Activated naive CD4-positive, alpha-beta T cell treated with anti-CD3 and anti-CD28 coated beads, Interleukin-2, amount 50 U/mL, for 24 hours (primary cell): ENCODE measurements at regions not wholly inside any gene's neighbourhood (a gene's known extent, or its start where the extent isn't known, plus 50 kb on each side); places are given as distances from the start of the nearest gene placed in this dataset.
A peak's percentile ranks its signal among the peaks of the same experiment; 100 is the strongest.

Experiments
- H3K27ac Mint-ChIP-seq: one replicate; pipeline ENCODE4 v1.8.0; 2021; ENCODE audit warnings: mild to moderate bottlenecking, mixed read lengths
- H3K27me3 Mint-ChIP-seq: one replicate; pipeline ENCODE4 v1.8.0; 2021; ENCODE audit warnings: mixed read lengths
- H3K36me3 Mint-ChIP-seq: one replicate; pipeline ENCODE4 v1.8.0; 2021; ENCODE audit warnings: mixed read lengths
- H3K4me1 Mint-ChIP-seq: one replicate; pipeline ENCODE4 v1.8.0; 2021; ENCODE audit warnings: mixed read lengths
- H3K4me3 Mint-ChIP-seq: one replicate; pipeline ENCODE4 v1.8.0; 2021; ENCODE audit warnings: mild to moderate bottlenecking, mixed read lengths
- H3K9me3 Mint-ChIP-seq: one replicate; pipeline ENCODE4 v1.8.0; 2021; ENCODE audit warnings: mixed read lengths

DNA sequence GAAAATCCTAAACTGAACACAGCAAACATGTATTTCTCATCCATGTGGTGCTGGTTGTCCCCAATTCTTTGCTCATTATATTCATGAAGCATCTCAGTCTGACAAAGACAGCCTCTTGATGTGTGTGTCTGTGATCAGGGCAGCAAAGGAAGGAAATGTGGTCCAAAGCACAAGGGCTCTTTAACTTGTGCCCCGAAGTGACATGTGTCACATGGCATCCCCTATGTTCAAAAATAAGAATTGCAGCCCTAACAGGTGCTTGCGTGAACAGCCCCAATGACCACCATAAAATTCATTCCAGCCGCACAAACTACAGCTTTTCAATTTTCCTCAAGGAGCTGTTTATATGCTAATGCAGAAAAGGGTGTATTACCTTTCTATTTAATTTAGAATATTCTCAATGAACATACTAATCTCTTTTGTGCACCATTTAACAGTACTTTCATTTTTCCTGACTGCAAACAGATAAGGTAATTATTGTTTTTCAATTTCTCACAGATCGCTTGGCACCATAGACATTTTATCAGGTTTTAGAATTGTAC, 231.9 kb upstream of the CTSO start:
- H3K27me3 Mint-ChIP-seq = no peaks in the 10 kb centered on the region
- no peaks in the 10 kb centered on the region for H3K4me1 Mint-ChIP-seq
- peaks cover 4% of the 10 kb centered on the region for H3K9me3 Mint-ChIP-seq
- no peak overlapping the region for H3K4me3 Mint-ChIP-seq
- no peak overlapping the region for H3K27ac Mint-ChIP-seq
- H3K36me3 Mint-ChIP-seq = no peaks in the 10 kb centered on the region

DNA sequence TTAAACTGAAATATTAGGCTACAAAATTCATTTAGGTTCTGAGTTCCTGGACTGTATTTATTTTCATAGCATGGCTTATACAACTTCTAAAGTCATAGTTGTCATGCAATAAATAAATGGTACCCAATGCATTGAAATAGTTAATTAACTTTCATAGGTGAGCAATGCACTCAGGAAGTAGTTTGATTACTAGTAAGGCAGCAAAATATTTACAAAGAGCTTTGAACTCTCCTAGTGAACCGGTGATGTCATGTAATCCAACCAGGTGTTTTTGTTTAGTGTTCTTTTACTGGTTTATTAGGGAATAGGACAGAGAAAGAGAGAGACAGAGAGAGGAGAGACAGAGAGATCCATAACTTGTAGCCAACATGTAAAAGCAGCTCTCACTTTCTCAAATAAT, 228.6 kb upstream of the CTSO start:
- Mint-ChIP-seq H3K36me3 (no peaks in the 10 kb centered on the region), H3K4me1 (no peaks in the 10 kb centered on the region), H3K4me3 (no peak overlapping the region), H3K9me3 (no peaks in the 10 kb centered on the region), H3K27me3 (no peaks in the 10 kb centered on the region), H3K27ac (no peak overlapping the region)

DNA sequence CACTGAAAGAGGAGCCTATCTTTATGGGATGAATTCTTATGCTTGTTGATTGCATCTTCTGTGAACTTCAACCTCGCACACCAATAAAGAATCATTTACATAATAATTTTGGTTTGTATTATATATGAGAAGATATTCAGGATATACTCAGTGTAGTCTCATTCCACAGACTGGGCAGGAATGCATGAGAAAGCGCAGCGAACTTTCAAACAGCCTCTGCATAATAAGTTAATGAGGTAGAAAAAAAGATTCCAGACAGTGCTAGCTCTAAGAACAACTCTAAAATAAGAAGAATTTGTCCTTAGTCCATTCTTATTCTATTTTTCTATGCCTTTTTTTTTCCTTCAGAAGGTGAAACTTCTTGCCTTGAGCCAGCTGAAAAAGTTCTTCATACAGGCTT, 224.3 kb upstream of the CTSO start:
- Mint-ChIP-seq H3K27ac (no peak overlapping the region), H3K27me3 (no peaks in the 10 kb centered on the region), H3K4me1 (no peaks in the 10 kb centered on the region), H3K36me3 (no peaks in the 10 kb centered on the region), H3K9me3 (no peaks in the 10 kb centered on the region), H3K4me3 (no peak overlapping the region)

DNA sequence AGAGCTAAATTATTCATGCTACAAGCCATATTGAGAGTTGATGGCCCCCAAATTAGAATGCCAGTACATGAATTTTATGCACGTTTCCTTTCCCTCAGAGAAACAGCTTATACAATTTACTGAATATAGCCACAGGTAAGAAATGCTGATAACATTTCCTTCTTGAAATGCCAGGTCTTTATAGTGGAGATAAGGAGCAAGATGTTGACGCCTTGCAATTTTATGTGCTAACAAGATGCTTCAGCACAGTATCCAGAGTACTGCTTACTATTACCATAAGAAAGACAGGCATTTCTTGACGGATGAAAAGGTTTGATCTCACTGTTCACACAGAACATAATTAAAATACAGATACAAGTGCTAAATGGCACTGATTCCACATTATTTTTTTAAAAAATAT, 223.2 kb upstream of the CTSO start:
- H3K36me3 Mint-ChIP-seq = no peaks in the 10 kb centered on the region
- no peak overlapping the region for H3K4me3 Mint-ChIP-seq
- H3K27me3 Mint-ChIP-seq = no peaks in the 10 kb centered on the region
- no peak overlapping the region for H3K27ac Mint-ChIP-seq
- H3K9me3 Mint-ChIP-seq = no peaks in the 10 kb centered on the region
- no peaks in the 10 kb centered on the region for H3K4me1 Mint-ChIP-seq

DNA sequence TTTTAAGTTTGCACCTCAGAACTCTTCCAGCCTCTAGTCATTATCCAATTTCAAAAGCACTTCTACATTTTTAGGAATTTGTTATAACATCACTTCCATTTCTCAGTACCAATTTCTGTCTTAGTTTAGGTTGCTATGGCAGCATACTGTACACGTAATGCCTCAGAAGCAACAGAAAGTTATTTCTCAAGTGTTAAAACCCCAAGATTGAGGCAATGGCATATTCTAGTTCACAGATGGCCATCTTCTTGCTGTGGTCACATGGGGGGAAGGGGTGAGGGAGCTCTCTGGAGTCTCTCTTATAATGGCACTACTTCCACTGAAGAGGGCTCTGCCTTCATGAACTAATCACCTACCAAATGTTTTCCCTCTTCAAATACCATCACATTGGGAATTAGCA, 220.3 kb upstream of the CTSO start:
- H3K4me1 Mint-ChIP-seq = no peaks in the 10 kb centered on the region
- no peak overlapping the region for H3K27ac Mint-ChIP-seq
- H3K36me3 Mint-ChIP-seq = no peaks in the 10 kb centered on the region
- H3K4me3 Mint-ChIP-seq = no peak overlapping the region
- H3K9me3 Mint-ChIP-seq = no peaks in the 10 kb centered on the region
- no peaks in the 10 kb centered on the region for H3K27me3 Mint-ChIP-seq

DNA sequence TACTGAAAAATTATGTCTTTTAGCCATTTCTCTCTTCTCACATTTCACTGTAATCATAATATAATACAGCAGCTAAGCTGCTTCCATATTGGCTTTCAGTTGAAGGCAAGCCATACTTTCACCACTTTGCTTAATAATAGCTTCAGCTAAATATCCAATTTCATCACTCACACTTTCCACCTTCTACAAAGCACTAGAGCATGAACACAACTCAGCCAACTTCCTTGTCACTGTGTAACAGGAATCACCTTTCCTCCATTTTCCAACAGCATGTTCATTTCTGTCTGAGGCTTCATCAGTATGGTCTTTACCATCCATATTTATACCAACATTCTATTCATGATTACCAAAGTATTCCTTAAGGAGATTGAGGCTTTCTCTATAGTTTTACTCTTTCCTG, 219.8 kb upstream of the CTSO start:
- Mint-ChIP-seq H3K27ac (no peak overlapping the region), H3K4me1 (no peaks in the 10 kb centered on the region), H3K36me3 (no peaks in the 10 kb centered on the region), H3K27me3 (no peaks in the 10 kb centered on the region), H3K9me3 (no peaks in the 10 kb centered on the region), H3K4me3 (no peak overlapping the region)

DNA sequence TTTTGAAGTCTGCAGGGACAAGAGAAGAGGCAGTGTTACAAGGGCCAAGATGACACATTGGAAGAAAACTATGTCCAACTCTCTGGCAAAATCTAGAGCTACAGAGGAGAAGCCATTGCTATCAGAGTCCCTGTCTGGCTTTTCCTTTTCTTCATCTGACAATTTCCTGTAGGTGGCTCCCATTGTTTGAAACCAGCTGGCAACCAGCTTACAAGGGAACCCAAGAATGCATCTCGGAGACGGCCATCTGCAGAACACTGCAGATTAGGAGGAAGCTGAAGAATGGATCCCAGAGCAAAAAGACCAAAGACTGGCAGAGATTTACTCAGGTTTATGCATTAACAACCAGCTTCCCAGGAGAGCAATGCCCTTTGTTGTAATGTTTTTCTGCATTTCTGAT, 216.2 kb upstream of the CTSO start:
- H3K4me1 Mint-ChIP-seq = no peaks in the 10 kb centered on the region
- H3K9me3 Mint-ChIP-seq = no peaks in the 10 kb centered on the region
- H3K36me3 Mint-ChIP-seq = no peaks in the 10 kb centered on the region
- no peak overlapping the region for H3K27ac Mint-ChIP-seq
- no peak overlapping the region for H3K4me3 Mint-ChIP-seq
- no peaks in the 10 kb centered on the region for H3K27me3 Mint-ChIP-seq

DNA sequence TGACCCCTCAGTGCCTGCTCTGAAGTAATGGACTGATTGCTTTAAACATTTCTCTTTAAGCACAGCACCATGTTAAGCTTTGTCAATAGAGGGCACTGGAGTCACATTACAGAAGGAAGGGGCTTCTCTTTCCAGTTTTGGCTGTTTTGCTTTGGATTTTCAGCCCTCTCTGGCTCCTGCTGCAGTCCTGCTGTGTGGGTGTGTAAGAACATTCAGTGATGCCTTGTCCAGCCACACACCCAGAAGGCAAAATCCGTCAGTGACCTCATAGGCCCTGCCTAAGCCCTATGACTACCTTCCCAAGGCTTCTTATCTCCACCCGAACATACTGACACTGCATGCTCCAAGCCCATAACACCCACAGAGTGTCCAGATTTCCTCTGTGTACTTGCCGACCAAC, 215.3 kb upstream of the CTSO start:
- H3K36me3 Mint-ChIP-seq = no peaks in the 10 kb centered on the region
- no peaks in the 10 kb centered on the region for H3K27me3 Mint-ChIP-seq
- no peak overlapping the region for H3K4me3 Mint-ChIP-seq
- no peaks in the 10 kb centered on the region for H3K4me1 Mint-ChIP-seq
- no peak overlapping the region for H3K27ac Mint-ChIP-seq
- no peaks in the 10 kb centered on the region for H3K9me3 Mint-ChIP-seq

DNA sequence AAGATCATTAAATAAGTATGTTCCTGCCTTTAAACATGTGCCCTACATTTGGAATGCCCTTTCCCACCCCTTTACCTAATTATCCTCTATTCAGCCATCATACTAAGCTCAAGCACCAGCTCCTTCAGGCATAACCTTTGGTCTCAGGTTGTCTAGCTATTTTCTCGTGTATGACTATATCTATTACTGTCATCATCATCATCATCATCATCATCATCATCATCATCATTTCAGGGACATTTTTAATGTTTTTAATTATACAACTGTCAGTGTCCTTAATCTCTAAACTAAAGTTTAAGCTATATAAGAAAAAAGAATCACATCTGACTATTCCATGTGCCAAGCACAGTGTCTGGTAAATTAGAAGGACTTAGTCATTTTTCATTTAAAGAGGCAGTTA, 214.6 kb upstream of the CTSO start:
- H3K9me3 Mint-ChIP-seq = no peaks in the 10 kb centered on the region
- H3K4me3 Mint-ChIP-seq = no peak overlapping the region
- H3K4me1 Mint-ChIP-seq = no peaks in the 10 kb centered on the region
- no peaks in the 10 kb centered on the region for H3K36me3 Mint-ChIP-seq
- peak overlapping the region; percentile 68 for H3K27ac Mint-ChIP-seq
- no peaks in the 10 kb centered on the region for H3K27me3 Mint-ChIP-seq

DNA sequence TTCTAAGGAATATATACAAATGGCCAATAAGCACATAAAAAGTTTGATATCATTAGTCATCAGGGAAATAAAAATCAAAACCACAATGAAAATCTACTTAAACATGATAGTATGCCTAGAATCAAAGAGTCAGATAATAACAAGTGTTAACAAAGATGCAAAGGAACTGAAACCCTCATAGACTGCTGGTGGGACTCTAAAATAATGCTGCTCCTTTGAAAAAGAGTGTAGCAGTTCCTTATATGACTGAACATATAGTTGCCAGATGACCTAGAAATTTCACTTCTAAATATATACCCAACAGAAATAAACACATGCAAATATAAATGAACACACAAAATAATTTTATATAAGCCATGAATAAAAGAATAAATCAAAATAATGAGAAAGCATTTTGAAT, 205.1 kb upstream of the CTSO start:
- H3K36me3 Mint-ChIP-seq = no peaks in the 10 kb centered on the region
- H3K4me3 Mint-ChIP-seq = no peak overlapping the region
- H3K27ac Mint-ChIP-seq = no peak overlapping the region

DNA sequence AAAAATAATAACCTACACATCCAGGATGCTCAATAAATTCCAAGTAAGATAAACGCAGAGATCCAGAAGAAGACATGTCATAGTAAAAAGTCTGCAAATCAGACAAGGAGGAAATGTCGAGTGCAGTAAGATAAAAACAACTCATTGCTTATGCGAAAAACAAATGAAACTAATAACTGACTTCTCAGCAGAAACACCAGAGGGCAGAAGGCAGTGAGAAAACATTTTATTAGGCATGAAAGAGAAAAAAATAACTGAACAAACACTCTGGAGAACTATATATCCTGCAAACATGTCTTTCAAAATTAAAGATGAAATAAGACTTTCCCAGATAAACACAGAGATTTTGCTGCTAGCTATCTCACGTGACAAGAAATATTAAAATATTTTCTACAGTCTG, 201.3 kb upstream of the CTSO start:
- no peak overlapping the region for H3K4me3 Mint-ChIP-seq
- H3K4me1 Mint-ChIP-seq = no peaks in the 10 kb centered on the region
- H3K27me3 Mint-ChIP-seq = no peaks in the 10 kb centered on the region

More for the DNA sequence above, 205.1 kb upstream of the CTSO start:
- Mint-ChIP-seq H3K27me3 (no peaks in the 10 kb centered on the region), H3K9me3 (no peaks in the 10 kb centered on the region), H3K4me1 (no peaks in the 10 kb centered on the region)

DNA sequence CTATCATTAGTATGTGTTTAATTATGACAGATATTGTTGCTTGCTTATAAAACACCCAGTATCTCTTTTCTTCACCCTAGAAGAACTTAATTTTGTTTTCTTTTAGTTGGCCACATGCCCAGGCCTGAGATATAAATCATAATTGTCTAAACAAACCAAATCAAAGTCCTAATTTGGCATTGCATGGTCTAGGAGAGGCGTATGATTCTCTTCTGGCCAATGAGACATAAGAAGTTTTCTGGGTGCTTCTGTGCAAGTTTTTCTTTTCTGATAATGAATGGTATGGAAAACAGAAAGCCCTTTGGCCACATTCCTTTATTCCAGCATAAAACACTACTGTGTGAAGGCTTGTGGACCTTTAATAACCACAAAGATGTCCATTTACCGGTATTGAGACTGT, 192.9 kb upstream of the CTSO start:
- Mint-ChIP-seq H3K4me3 (no peak overlapping the region), H3K4me1 (no peaks in the 10 kb centered on the region), H3K27ac (no peak overlapping the region), H3K9me3 (no peaks in the 10 kb centered on the region), H3K27me3 (no peaks in the 10 kb centered on the region), H3K36me3 (no peaks in the 10 kb centered on the region)

More for the DNA sequence above, 201.3 kb upstream of the CTSO start:
- H3K27ac Mint-ChIP-seq = no peak overlapping the region
- no peaks in the 10 kb centered on the region for H3K9me3 Mint-ChIP-seq
- no peaks in the 10 kb centered on the region for H3K36me3 Mint-ChIP-seq

DNA sequence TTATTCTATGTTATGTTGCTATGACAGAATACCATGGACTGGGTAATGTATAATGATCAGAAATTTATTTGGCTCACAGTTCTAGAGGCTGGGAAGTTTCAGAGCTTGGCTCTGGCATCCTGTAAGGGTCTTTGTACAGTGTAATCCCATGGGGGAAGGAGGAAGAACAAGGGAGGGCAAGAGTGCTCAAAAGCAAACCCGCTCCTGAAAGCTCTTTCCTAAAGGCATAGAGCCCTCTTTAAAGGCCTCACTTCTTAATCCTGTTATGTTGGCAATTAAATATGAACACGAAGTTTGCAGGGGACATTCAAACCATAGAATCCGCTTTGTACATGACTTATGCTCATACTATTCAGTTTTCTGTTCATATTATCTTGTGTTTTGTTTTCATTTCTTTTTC, 191.3 kb upstream of the CTSO start:
- Mint-ChIP-seq H3K36me3 (no peaks in the 10 kb centered on the region), H3K4me3 (no peak overlapping the region), H3K27me3 (no peaks in the 10 kb centered on the region), H3K27ac (no peak overlapping the region), H3K4me1 (no peaks in the 10 kb centered on the region), H3K9me3 (no peaks in the 10 kb centered on the region)

DNA sequence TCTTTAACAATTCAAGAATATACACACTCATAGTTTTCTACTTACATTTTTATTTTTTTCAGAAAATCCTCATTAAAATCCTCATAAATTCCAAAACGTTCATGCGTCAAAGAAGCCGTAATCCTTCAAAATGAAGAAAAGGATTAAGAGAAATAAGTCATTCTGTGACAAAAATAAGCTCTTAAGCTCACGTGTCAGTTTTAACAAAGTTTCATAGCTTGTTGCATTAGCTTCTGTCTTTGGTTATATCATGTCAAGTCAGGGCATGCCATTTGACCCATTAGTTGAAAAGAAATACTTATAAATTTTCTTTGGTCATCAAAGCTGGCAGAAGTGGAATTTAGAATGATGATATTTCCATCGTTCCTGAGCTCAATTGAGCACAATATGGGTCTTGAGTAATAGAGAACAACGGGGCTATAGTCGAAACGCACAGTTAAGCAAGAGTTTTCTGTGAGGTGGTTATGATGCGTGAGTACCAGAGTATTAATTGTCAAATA, 185.2 kb upstream of the CTSO start:
- Mint-ChIP-seq H3K9me3 (peaks cover 4% of the 10 kb centered on the region), H3K36me3 (no peaks in the 10 kb centered on the region), H3K4me3 (no peak overlapping the region), H3K4me1 (no peaks in the 10 kb centered on the region), H3K27ac (no peak overlapping the region), H3K27me3 (no peaks in the 10 kb centered on the region)

DNA sequence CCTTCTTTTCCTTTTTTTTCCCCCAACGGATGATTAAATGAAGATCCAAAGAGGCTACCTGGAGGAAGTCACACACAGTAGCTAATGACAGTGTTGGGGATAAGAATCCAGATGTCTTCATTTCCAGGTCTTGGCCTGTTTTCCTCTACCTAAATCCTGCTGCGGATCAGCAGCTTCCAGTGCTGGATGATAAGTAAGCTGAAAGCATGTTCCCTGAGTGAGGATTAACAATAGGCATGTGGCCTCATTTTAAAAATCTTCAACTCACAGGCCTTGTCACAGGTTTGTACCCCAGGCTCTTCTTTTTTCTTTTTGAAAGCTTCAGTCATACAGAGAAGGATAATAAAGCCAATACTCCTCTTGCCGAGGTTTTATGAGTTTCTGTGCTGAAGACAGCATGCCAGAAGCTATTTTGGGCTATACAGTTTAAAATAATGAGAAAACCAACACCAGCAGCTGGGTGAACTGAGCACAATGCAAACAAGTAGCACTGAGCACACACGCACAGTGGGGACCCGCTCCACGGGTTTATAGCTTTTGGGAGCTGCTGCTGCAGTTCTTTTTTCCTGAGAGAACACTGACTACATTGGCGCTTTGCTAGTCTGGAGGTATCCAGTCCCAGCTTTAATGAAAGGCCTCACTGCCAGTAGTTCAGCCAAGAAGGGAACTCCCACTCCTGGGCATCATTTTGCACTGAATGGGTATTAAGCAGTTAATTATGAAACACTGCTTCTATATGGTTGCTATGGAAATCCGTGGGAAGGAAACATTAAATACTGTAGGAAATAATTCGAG, 184.2 kb upstream of the CTSO start:
- Mint-ChIP-seq H3K4me3 (no peak overlapping the region), H3K9me3 (peaks cover 4% of the 10 kb centered on the region), H3K36me3 (no peaks in the 10 kb centered on the region), H3K4me1 (no peaks in the 10 kb centered on the region), H3K27ac (no peak overlapping the region), H3K27me3 (no peaks in the 10 kb centered on the region)

DNA sequence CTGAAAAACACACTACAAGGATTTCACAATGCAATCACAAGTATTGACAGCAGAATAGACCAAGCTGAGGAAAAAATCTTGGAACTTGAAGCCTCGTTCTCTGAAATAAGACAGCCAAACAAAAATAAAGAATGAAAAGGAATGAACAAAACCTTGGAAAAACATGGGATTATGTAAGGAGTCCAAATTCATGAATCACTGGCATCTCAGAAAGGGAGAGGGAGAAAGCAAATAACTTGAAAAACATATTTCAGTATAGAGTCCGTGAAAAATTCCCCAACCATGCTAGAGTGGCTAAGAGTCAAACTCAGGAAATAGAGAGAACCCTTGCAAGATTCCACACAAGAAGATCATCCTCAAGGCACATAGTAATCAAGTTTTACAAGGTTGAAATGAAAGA, 178.5 kb upstream of the CTSO start:
- Mint-ChIP-seq H3K36me3 (no peaks in the 10 kb centered on the region), H3K4me3 (no peak overlapping the region), H3K9me3 (peaks cover 12% of the 10 kb centered on the region), H3K4me1 (no peaks in the 10 kb centered on the region), H3K27me3 (no peaks in the 10 kb centered on the region), H3K27ac (no peak overlapping the region)

DNA sequence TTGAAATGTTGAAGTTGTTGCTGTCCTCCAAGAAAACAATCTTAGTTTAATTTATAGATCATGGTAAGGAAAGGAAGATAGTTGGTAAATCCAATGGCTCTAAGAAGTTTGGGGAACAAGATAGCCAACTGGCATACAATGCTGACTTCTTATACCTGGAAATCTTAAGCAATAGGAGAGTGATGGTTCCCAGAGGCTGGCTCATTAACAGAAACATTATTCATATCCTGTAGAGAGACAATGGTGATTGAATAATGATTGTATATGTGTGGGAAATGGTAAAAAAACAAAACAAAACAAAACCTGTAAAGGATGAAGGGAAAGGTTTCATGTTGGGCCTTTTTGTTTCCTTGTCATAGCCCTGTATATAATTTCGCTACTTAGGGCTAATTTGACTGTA, 174.9 kb upstream of the CTSO start:
- Mint-ChIP-seq H3K4me3 (no peak overlapping the region), H3K4me1 (no peaks in the 10 kb centered on the region), H3K27me3 (no peaks in the 10 kb centered on the region), H3K27ac (no peak overlapping the region), H3K9me3 (peaks cover 23% of the 10 kb centered on the region), H3K36me3 (no peaks in the 10 kb centered on the region)
